ENCODE measurements at regions not wholly inside any gene's neighbourhood (a gene's known extent, or its start where the extent isn't known, plus 50 kb on each side); places are given as distances from the start of the nearest gene placed in this dataset.

- no peak for TF ChIP-seq POLR2AphosphoS5 (IDR thresholded peaks at IDR 0.05; ENCODE audit: low read depth, low read length)
- TF ChIP-seq, protein P1, sequence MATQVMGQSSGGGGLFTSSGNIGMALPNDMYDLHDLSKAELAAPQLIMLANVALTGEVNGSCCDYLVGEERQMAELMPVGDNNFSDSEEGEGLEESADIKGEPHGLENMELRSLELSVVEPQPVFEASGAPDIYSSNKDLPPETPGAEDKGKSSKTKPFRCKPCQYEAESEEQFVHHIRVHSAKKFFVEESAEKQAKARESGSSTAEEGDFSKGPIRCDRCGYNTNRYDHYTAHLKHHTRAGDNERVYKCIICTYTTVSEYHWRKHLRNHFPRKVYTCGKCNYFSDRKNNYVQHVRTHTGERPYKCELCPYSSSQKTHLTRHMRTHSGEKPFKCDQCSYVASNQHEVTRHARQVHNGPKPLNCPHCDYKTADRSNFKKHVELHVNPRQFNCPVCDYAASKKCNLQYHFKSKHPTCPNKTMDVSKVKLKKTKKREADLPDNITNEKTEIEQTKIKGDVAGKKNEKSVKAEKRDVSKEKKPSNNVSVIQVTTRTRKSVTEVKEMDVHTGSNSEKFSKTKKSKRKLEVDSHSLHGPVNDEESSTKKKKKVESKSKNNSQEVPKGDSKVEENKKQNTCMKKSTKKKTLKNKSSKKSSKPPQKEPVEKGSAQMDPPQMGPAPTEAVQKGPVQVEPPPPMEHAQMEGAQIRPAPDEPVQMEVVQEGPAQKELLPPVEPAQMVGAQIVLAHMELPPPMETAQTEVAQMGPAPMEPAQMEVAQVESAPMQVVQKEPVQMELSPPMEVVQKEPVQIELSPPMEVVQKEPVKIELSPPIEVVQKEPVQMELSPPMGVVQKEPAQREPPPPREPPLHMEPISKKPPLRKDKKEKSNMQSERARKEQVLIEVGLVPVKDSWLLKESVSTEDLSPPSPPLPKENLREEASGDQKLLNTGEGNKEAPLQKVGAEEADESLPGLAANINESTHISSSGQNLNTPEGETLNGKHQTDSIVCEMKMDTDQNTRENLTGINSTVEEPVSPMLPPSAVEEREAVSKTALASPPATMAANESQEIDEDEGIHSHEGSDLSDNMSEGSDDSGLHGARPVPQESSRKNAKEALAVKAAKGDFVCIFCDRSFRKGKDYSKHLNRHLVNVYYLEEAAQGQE (IDR thresholded peaks at IDR 0.05; ENCODE audit: insufficient read depth in 1 of 2, low read depth in 2 of 2, low read length in 2 of 2): no peak
Observed at GRCh38 chr3:40841131-40841530, 316.4 kb downstream of the ZNF621 start.

All from PFSK-1 (cell line).